Liver (tissue), 8 donors: ENCODE measurements at regions not wholly inside any gene's neighbourhood (a gene's known extent, or its start where the extent isn't known, plus 50 kb on each side); places are given as distances from the start of the nearest gene placed in this dataset.

Experiments used
- DNase-seq: peaks from one replicate; pipeline ENCODE4 v3.0.0-alpha.2; 2017; ENCODE audit warnings: low spot score
- H3K27ac ChIP-seq, 2 donors: one replicate each; pipeline ENCODE4 v1.7.0; 2013; ENCODE audit warnings: inconsistent platforms in 2 of 2, low read length in 2 of 2, control low read depth in 1 of 2, low read depth in 1 of 2, mild to moderate bottlenecking in 1 of 2
- H3K27me3 ChIP-seq, 4 donors: one replicate each; pipeline versions ENCODE4 v1.6.1 to v1.7.0; 2013; ENCODE audit warnings: low read length in 3 of 4, inconsistent platforms in 1 of 4, mild to moderate bottlenecking in 1 of 4, moderate library complexity in 1 of 4; ENCODE audit not compliant: control insufficient read depth in 4 of 4, insufficient read depth in 4 of 4
- H3K36me3 ChIP-seq, 4 donors: one replicate each; pipeline versions ENCODE4 v1.6.1 to v1.7.0; 2013; ENCODE audit warnings: low read length in 3 of 4, mild to moderate bottlenecking in 3 of 4, low read depth in 1 of 4, moderate library complexity in 1 of 4; ENCODE audit not compliant: control insufficient read depth in 4 of 4, insufficient read depth in 3 of 4
- H3K4me1 ChIP-seq, 4 donors: one replicate each; pipeline versions ENCODE4 v1.6.1 to v1.7.0; 2013; ENCODE audit warnings: low read length in 3 of 4, mild to moderate bottlenecking in 3 of 4, moderate library complexity in 1 of 4; ENCODE audit not compliant: control insufficient read depth in 4 of 4, insufficient read depth in 4 of 4
- H3K4me3 ChIP-seq, 3 donors: one replicate each; pipeline versions ENCODE4 v1.6.1 to v1.7.0; 2013; ENCODE audit warnings: low read length in 3 of 3, control low read depth in 1 of 3, low read depth in 1 of 3, mild to moderate bottlenecking in 1 of 3
- H3K9ac ChIP-seq, 2 donors: one replicate each; pipeline ENCODE4 v1.7.0; 2013; ENCODE audit warnings: low read length in 2 of 2, mild to moderate bottlenecking in 2 of 2, moderate library complexity in 2 of 2, control low read depth in 1 of 2, low read depth in 1 of 2
- H3K9me3 ChIP-seq, 4 donors: one replicate each; pipeline versions ENCODE4 v1.6.1 to v1.7.0; 2013; ENCODE audit warnings: low read length in 3 of 4; ENCODE audit not compliant: control insufficient read depth in 4 of 4
- CTCF ChIP-seq: fragments of 150-350 bp; IDR thresholded peaks from 2 replicates; pipeline ENCODE4 v1.5.1; 2017; ENCODE audit warnings: improper control_type of control experiment, low read depth, low read length; ENCODE audit not compliant: missing input control
- EGR1 ChIP-seq, 2 donors: IDR thresholded peaks; 2 replicates each; pipeline ENCODE4 v1.6.1; 2016 to 2018; ENCODE audit warnings: antibody characterized with exemption in 2 of 2, low read depth in 2 of 2
- FOXA1 ChIP-seq: IDR thresholded peaks from 2 replicates; pipeline ENCODE4 v1.6.1; 2016; ENCODE audit warnings: antibody characterized with exemption
- FOXA2 ChIP-seq: IDR thresholded peaks from 2 replicates; pipeline ENCODE4 v1.6.1; 2016; ENCODE audit warnings: antibody characterized with exemption
- GABPA ChIP-seq, 2 donors: IDR thresholded peaks in 1 of 2; conservative IDR thresholded peaks in 1 of 2; 2 replicates each; pipeline ENCODE4 v1.6.1; 2016; ENCODE audit warnings: antibody characterized with exemption in 2 of 2, mild to moderate bottlenecking in 1 of 2, moderate library complexity in 1 of 2
- HNF4A ChIP-seq, 2 donors: conservative IDR thresholded peaks; 2 replicates each; pipeline ENCODE4 v1.6.1; 2016; ENCODE audit warnings: antibody characterized with exemption in 2 of 2, mild to moderate bottlenecking in 2 of 2
- HNF4G ChIP-seq: IDR thresholded peaks from 2 replicates; pipeline ENCODE4 v1.6.1; 2016; ENCODE audit warnings: antibody characterized with exemption
- JUND ChIP-seq, 2 donors: IDR thresholded peaks; 2 replicates each; pipeline ENCODE4 v1.6.1; 2016; ENCODE audit warnings: antibody characterized with exemption in 2 of 2
- NR2F2 ChIP-seq: IDR thresholded peaks from 2 replicates; pipeline ENCODE4 v1.6.1; 2016; ENCODE audit warnings: antibody characterized with exemption
- RAD21 ChIP-seq, 2 donors: IDR thresholded peaks; 2 replicates each; pipeline ENCODE4 v1.6.1; 2016; ENCODE audit warnings: antibody characterized with exemption in 2 of 2, mild to moderate bottlenecking in 2 of 2
- RXRA ChIP-seq, 2 donors: IDR thresholded peaks; 2 replicates each; pipeline ENCODE4 v1.6.1; 2017 to 2018; ENCODE audit warnings: antibody characterized with exemption in 2 of 2, mild to moderate bottlenecking in 1 of 2
- SP1 ChIP-seq: IDR thresholded peaks from 2 replicates; pipeline ENCODE4 v1.6.1; 2018; ENCODE audit warnings: antibody characterized with exemption, mild to moderate bottlenecking
- TAF1 ChIP-seq: conservative IDR thresholded peaks from 2 replicates; pipeline ENCODE4 v1.6.1; 2016; ENCODE audit warnings: antibody characterized with exemption, mild to moderate bottlenecking
- YY1 ChIP-seq: IDR thresholded peaks from 2 replicates; pipeline ENCODE4 v1.6.1; 2016; ENCODE audit warnings: antibody characterized with exemption, mild to moderate bottlenecking
- WGBS: extraction: QIAGEN DNeasy Blood & Tissue Kit; methylation state at CpG from one replicate; pipeline ENCODE4 v1.1.7; 2013; 5-methylcytosine and 5-hydroxymethylcytosine counted together
- TF ChIP-seq, protein P1 (sequence below): IDR thresholded peaks from 2 replicates; pipeline ENCODE4 v1.6.1; 2016; ENCODE audit warnings: antibody characterized with exemption, mild to moderate bottlenecking
- TF ChIP-seq, protein P2 (sequence below): IDR thresholded peaks from 2 replicates; pipeline ENCODE4 v1.6.1; 2016; ENCODE audit warnings: antibody characterized with exemption
- TF ChIP-seq, protein P3 (sequence below): IDR thresholded peaks from 2 replicates; pipeline ENCODE4 v1.6.1; 2016; ENCODE audit warnings: antibody characterized with exemption
- donor health status: healthy.
- donor health status: healthy.
- donor health status: healthy.
- donor health status: healthy.
- donor health status: healthy.

DNA sequence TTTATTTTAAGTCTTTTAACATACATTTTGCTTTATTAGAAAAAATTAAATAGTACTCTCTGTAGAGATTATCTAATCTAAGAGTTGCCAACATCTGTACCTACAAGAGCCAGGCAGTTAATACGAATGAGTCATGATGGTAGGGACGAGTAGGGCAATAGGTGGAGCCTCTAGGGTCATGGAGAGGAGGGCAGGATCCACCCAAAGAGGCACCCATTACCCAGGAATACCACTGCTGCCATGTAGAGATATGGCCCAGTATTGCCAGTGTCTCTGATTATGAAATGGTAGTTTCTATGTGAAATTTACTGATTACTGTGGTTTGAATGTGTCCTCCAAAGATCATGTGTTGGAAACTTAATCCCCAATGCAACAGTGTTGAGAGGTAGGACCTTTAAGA is 170.4 kb downstream of the PIK3R1 start:
- WGBS: 91% methylated on average over 2 of the region's 2 CpGs
- Histone ChIP-seq H3K27ac (no peak overlapping the region), H3K4me1 (no peaks in the 10 kb centered on the region), H3K4me3 (no peak overlapping the region), H3K9me3 (no peaks in the 10 kb centered on the region), H3K27me3 (no peaks in the 10 kb centered on the region), H3K9ac (no peak overlapping the region), H3K36me3 (no peaks in the 10 kb centered on the region)
- TF ChIP-seq GABPA (IDR thresholded peaks at IDR 0.05 in 1 of 2, conservative IDR thresholded peaks at IDR 0.05 in 1 of 2) (no peak), HNF4A (conservative IDR thresholded peaks at IDR 0.05) (no peak)
- no peak for DNase-seq

DNA sequence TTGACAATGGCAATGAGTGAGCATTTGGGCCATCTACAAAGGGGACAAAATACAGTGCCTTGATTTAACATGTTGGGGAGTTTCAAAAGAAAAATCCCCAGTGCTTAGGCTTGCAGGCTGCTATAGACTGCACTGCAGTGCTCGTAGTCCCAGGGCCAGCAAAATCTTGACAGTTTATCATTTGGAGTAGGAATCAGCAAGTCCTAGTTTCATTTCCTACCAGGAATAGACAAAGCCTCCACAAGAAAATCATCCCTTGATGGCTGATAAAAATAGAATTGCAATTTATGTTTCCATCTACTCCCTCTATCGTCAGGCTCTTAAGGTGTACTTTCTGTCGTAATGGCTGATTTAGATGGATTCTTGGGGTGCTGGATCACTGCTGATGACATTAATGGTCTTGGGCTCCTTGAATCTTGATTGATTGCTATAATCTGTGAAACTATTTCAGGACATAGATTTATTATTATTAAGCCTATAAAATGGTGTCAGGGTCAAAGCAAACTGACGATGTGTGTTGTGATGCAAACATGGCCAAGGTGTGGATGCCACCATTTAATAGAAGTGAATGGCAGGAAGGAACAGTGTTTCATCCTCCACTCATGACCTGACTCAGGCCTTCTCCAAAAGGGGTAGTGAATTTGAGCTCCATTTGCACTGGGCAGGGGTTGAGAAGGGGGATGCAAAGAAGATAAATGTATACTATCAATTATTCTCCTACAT is 171.7 kb downstream of the PIK3R1 start:
- no peak for DNase-seq
- Histone ChIP-seq H3K27me3 (no peaks in the 10 kb centered on the region), H3K36me3 (no peaks in the 10 kb centered on the region), H3K4me1 (no peaks in the 10 kb centered on the region), H3K9me3 (no peaks in the 10 kb centered on the region), H3K9ac (no peak overlapping the region), H3K4me3 (no peak overlapping the region), H3K27ac (no peak overlapping the region)
- whole genome bisulfite sequencing: 95% methylated on average over 4 of the region's 4 CpGs
- no peak for TF ChIP-seq RAD21 (IDR thresholded peaks at IDR 0.05)

DNA sequence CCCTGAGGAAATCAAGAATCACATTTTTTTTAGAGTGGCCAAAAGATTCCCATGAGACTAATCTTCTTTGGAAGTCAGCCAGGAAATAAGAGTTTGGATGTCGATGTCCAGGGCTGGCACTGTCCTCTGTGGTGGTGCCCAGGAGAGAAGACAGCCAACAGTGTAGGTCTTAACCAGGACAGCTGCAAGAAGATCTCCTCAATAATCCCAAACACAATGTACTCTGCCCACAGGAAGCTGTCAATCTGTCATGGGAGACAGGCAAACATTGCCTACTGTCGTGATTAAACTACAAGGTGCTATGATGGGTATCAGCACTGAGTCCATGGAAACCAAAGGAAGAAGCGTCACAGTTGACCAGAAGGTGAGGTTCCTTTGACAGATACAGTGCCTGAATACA is 174.1 kb downstream of the PIK3R1 start:
- WGBS: 71% methylated on average over 3 of the region's 3 CpGs
- no peak overlapping the region for H3K4me3 ChIP-seq
- no peaks in the 10 kb centered on the region for H3K4me1 ChIP-seq
- TF ChIP-seq NR2F2: no peak
- no peak for TF ChIP-seq RXRA (IDR thresholded peaks at IDR 0.05)
- TF ChIP-seq HNF4A (conservative IDR thresholded peaks at IDR 0.05): no peak
- no peak for TF ChIP-seq HNF4G
- TF ChIP-seq JUND (IDR thresholded peaks at IDR 0.05): no peak
- TF ChIP-seq, protein P1, sequence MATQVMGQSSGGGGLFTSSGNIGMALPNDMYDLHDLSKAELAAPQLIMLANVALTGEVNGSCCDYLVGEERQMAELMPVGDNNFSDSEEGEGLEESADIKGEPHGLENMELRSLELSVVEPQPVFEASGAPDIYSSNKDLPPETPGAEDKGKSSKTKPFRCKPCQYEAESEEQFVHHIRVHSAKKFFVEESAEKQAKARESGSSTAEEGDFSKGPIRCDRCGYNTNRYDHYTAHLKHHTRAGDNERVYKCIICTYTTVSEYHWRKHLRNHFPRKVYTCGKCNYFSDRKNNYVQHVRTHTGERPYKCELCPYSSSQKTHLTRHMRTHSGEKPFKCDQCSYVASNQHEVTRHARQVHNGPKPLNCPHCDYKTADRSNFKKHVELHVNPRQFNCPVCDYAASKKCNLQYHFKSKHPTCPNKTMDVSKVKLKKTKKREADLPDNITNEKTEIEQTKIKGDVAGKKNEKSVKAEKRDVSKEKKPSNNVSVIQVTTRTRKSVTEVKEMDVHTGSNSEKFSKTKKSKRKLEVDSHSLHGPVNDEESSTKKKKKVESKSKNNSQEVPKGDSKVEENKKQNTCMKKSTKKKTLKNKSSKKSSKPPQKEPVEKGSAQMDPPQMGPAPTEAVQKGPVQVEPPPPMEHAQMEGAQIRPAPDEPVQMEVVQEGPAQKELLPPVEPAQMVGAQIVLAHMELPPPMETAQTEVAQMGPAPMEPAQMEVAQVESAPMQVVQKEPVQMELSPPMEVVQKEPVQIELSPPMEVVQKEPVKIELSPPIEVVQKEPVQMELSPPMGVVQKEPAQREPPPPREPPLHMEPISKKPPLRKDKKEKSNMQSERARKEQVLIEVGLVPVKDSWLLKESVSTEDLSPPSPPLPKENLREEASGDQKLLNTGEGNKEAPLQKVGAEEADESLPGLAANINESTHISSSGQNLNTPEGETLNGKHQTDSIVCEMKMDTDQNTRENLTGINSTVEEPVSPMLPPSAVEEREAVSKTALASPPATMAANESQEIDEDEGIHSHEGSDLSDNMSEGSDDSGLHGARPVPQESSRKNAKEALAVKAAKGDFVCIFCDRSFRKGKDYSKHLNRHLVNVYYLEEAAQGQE: no peak
- TF ChIP-seq CTCF: no peak
- TF ChIP-seq, protein P2, sequence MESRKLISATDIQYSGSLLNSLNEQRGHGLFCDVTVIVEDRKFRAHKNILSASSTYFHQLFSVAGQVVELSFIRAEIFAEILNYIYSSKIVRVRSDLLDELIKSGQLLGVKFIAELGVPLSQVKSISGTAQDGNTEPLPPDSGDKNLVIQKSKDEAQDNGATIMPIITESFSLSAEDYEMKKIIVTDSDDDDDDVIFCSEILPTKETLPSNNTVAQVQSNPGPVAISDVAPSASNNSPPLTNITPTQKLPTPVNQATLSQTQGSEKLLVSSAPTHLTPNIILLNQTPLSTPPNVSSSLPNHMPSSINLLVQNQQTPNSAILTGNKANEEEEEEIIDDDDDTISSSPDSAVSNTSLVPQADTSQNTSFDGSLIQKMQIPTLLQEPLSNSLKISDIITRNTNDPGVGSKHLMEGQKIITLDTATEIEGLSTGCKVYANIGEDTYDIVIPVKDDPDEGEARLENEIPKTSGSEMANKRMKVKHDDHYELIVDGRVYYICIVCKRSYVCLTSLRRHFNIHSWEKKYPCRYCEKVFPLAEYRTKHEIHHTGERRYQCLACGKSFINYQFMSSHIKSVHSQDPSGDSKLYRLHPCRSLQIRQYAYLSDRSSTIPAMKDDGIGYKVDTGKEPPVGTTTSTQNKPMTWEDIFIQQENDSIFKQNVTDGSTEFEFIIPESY: no peak
- TF ChIP-seq, protein P3, sequence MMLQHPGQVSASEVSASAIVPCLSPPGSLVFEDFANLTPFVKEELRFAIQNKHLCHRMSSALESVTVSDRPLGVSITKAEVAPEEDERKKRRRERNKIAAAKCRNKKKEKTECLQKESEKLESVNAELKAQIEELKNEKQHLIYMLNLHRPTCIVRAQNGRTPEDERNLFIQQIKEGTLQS: no peak
- no peak for TF ChIP-seq FOXA1
- no peak for TF ChIP-seq GABPA (IDR thresholded peaks at IDR 0.05 in 1 of 2, conservative IDR thresholded peaks at IDR 0.05 in 1 of 2)
- TF ChIP-seq TAF1: no peak
- no peak for TF ChIP-seq FOXA2
- no peak for TF ChIP-seq EGR1 (IDR thresholded peaks at IDR 0.05; ENCODE audit: low read depth in 2 of 2)
- TF ChIP-seq SP1: no peak
- no peak for TF ChIP-seq YY1
- no peak overlapping the region for H3K9ac ChIP-seq
- DNase-seq: no peak
- H3K27me3 ChIP-seq: no peaks in the 10 kb centered on the region
- H3K36me3 ChIP-seq: no peaks in the 10 kb centered on the region
- H3K9me3 ChIP-seq: no peaks in the 10 kb centered on the region
- H3K27ac ChIP-seq: no peak overlapping the region
